GM21423 (cell line): ENCODE measurements at regions not wholly inside any gene's neighbourhood (a gene's known extent, or its start where the extent isn't known, plus 50 kb on each side); places are given as distances from the start of the nearest gene placed in this dataset.

Experiments
- ATAC-seq: cut with Tn5 transposase; IDR thresholded peaks from one replicate; pipeline ENCODE4 v1.9.1; 2021; ENCODE audit warnings: mild to moderate bottlenecking, moderate library complexity; ENCODE audit not compliant: unreplicated experiment

DNA sequence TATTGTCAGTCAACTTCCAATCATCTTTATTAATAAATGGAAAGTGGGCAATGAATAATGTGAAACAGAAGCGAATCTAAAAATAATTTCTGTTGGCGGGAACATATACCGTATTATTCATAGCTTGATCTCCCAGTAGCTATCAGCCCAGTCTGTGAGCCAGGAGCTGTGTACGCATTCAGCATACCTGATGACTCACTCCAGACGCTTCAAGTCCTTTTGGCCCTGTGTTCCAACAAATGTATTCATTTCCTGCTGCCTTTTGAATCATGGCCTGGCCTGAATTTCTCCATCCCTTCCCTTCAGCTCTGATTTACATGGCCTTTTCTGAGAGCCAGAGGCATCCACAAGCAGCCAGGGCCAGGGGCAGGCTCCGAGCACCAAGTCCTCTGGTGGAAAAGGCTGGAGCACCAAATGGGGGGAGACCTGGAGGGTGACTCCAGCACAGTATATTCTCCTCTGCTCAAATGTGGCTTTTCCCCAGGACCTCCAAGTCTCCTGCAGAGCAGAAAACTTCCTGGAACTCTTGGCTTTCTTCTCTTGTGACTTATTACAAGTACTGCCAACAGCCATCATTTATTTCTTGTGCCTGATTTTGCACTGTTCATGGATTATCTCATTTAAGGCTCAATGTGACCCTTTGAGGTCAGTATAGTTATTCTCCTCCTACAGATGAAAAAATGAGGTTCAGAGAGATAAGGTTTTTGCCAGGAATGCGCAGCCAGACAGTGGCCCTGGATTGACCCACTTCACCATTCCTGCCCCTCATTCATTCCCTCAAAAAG is 108.7 kb downstream of the EN1 start:
- no peak for ATAC-seq

DNA sequence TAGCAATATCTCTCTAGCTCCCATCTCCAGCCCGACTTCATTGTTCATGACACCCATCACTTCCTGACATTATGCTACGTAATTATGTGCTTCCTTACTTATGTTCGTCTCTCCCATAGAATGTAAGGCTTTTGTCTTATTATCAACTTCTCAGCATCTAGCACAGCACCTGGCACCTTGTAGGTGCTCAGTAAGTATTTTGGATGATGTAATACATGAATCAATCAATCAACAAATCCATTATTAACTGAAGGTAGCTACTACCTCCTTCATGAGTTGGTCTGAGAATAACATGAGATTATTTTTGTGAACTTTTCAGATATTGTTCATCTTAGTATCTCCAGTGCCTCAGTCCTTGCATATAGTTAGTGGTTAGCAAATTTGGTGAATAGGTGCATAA is 109.3 kb downstream of the EN1 start:
- no peak for ATAC-seq

DNA sequence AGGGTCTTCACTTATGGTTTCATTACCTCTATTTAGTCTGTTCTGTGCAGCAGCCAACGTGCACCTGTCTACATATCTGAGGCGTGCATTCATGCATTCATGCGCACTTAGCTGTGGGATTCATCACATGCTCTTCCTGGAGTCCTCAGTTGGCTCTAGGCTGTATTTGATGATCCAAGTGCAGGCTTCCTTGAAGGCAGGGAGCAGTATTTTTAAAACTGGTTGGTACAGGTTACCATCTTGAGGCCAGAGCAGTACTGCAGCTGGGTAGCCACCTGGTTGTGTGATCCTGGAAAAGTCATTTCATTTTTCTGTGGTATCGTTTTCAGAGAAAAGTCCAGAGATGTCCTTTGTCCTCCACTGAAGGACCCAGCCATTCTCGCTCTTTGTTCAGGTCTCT is 109.8 kb downstream of the EN1 start:
- no peak for ATAC-seq

DNA sequence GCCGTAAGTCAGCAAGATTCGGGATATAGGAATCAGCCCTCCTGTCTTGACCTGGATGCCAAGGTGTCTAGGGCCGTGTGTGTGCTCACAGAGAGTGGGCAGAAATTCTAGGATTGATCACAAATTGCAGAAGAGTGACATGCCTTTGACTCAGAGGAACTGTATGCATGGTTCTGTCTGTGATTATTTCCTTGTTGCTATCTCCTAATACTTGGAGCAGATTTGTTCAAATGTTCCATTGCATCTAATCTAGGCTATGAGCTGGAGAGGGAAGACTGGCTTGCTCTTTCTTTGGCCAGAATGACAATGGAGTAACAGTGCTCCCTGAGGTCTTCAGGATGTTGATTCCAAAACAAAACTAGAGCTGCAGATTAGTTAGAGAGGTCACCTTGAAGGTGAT is 115.0 kb downstream of the EN1 start:
- no peak for ATAC-seq

DNA sequence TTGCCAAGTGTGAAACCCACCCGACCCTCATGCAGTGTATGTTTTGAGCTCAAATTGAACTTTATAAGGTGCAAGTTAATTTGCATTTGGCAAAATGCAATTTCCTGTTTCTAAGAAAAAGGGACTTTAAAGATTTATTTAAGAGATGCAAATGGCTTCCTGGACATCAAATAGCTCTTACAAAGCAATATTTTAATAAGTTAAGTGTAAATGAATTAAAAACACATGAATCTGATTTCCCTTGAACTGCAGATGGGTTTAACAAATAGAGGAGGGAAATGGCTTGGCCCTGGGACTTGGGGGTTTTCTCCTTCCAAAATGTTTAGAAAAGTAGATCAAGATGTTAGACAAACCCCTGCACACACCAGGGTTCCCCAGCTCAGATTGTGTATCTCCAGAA is 116.0 kb downstream of the EN1 start:
- no peak for ATAC-seq

DNA sequence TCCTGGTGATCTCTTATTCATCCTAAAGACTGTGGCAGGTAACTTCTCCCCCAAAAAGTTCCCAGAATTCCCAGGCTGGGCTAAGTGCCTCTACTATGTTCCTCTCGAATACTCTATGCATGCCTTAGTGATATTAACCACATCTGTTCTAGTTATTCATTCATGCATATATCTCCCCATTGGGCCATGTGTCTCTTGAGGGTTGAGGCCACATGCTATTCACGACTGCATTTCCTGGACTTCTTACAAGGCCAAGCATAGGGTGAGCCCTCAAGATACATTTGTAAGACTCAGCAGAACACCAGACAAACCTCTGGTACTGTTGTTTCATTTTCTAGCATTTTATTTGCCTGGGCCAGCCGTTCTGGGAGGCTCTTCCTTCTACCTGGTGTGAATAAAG is 117.0 kb downstream of the EN1 start:
- ATAC-seq = no peak

DNA sequence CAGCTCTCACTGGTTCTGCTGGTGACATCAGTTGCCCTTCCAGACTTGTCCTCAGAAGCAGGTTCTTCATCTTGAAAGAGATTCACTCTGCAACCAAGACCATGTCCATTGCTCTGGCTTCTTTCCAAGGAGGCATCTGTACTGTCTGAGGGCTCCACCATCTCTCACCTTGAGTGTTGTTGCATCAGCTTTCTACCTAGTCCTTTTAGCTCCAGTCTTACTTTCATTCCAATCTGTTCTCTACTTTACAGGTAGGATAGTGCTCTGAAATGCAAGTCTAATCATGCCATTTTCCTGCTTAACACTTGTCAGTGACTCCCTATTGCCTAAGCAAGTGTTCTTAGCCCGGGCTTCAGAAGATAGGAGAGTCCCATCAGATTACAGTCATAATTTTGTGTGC is 117.7 kb downstream of the EN1 start:
- no peak for ATAC-seq

DNA sequence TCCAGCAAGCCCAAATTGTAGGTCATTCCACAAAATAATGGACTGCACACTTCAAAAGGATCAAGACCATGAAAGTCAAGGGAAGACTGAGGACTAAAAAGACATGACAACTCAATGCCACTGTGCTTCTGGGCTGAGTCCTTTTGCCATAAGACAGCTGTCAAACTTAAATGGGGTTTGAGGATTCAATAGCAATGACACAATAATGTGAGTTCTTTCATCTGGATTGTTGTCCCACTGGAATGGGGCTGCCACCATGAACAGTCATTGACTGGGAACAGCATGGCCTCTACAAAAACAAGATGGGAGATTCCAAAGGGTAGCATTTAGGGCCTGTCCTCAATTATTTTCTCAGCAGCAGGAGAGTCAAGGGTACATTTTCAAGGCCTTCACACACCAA is 118.5 kb downstream of the EN1 start:
- no peak for ATAC-seq

DNA sequence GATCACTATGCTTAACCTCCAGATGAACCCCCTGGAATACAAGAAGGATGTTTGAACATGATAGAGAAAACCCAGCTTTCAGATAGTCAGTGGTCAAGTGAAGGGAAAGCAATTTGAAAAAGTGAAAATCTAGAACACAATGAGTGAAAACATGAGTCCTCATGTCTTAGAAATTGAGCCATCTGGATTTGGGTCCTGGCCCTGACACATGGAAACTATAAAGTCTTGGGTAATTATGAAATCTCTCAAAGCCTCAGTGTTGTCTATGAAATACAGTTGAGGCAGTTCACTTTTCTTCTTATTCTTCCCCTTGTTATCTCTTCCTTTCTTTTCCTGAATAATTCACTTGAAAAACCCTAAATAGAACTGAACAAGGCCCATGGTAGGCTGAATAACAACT is 120.6 kb downstream of the EN1 start:
- ATAC-seq = no peak

DNA sequence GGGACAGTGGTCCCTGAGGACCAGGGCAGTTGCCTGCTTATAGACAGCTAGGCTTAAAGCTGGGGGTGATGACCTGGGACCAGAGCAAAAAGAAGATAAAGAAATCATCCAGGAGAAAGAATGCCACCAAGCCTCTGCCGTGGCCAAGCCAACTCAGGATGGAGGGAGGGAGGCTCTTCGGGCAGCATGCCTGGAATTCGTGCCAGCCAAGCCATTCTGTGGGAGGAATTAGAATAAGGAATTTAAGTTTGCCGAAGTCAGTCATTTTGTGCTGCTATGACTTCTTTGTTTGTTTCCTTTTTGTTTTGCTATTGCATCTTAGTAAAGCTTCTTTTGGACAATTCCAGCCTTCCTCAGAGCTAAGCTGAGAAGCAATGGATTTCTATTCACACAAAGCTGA is 124.1 kb downstream of the EN1 start:
- no peak for ATAC-seq

DNA sequence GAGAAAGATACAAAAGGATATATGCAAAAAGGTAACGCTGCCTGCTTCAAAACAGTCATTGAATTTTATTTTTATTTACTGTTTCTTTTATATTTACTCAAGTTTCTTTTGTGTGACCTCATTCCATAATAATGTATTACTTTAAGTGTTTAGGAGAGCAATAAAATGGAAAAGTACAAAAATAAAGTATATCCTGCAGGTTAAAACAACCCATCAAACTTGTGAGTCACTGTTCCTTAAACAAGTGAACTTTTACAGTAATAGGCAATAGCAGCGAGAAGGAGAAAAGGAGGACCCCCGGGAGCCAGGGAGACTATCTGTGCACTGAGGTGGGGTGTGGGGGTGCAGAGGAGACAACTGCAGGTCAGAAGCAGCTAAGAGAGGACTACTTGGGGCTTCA is 124.5 kb downstream of the EN1 start:
- ATAC-seq = no peak

DNA sequence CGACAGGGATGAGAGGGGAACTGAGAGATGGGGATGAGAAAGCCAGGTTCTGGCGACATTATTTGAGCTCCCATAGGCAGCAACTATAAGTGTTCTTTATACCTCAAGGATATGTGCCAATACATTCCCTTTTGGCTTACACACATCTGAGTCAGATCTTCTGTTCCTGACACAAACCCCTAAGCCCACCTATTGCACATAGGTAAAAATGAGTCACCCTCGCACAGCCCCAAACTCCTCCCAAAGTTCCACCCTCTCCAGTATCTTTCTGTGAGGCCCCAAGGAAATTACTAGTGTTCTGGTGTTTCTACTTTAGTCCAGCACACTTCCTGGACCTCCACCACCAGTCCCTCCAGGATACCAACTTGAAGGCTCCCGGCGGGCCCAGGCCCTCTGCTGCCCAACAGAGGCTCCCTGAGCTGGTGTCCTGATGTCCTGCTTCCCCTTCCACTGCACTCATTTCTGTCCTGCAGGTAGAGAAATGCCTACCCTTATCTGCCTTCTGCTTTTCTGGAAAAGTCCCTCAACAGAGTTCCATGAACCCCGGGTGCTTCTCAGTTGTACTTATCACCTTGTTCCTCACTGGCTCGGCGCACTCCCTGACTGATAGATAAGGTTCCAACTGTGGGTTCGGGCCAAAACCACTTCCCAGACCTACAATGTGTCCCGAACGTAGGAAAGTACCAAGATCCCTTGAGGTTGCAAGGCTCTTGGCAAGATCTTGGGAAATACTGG is 125.5 kb downstream of the EN1 start:
- no peak for ATAC-seq

DNA sequence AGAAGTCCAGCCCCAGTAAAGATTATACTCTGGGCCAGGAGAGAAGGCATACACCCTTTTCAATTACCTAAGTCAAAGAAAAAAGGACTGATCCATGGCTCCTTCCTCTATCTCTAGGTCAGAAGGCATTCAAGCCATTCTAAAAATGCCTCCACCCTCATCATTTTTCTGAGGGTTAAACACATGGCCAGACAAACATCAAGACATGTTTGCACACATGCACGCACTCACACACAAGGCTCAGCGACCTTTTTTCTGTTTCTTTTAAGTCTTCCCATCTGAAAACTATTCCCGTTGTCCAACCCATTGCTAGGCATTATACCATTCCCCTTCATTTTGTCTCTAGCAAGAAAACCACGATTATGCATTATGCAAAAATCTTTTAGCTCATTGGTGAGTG is 126.6 kb downstream of the EN1 start:
- ATAC-seq = no peak

DNA sequence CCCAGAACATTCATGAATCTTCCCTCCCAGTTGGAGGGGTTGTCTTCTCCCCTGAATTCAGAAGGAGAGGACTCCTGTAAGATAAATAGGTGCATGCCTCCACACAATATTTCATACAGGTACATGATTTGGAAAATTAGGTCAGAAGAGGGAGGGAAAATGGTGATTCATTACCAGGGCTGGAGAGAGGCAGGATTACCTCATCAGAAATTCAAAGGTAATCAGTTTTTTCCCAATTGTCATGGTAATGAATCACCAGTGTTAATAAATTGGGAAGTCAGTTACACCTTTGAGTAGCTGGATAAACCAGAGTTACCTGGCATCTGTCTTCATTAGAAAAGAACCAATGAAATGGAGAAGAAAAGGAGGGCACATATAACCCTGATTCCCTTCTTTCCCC is 128.5 kb downstream of the EN1 start:
- no peak for ATAC-seq

DNA sequence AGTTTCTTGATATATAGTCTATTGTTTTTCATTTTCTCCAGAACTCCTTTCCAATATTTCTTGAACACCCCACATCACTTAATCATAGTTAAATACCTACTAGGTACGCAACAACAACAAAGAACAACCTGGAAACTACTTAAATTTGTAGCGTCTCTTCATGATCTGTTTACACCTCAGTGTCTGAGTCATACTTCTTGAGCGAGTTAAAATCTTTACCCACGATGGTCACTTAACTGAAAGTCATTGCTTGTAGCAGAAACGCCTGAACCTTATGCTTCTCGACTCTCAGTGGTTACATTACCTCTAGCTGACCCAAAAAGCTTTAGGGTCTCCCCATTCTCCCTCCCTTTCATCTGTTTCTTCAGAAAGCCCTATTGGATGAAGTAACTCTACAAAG is 131.3 kb downstream of the EN1 start:
- ATAC-seq = no peak

DNA sequence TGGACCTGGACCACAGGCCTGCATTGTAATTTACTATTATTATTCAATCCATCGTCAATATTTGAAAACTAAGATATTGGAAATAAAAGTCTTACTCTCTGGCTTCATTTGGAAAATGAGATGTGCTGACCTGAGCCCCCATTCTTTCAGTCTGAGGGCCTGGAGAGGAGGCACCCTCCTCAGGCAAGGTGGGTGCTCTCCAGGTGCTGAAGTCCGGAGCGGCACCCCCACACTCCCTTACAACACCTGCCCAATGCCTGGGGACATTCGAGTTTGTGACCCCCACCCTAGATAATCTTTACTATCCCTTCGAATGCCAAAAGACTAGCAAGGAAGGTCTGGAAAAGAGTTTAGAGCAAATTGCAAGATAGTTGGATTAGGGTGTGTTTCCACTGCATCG is 133.3 kb downstream of the EN1 start:
- no peak for ATAC-seq

DNA sequence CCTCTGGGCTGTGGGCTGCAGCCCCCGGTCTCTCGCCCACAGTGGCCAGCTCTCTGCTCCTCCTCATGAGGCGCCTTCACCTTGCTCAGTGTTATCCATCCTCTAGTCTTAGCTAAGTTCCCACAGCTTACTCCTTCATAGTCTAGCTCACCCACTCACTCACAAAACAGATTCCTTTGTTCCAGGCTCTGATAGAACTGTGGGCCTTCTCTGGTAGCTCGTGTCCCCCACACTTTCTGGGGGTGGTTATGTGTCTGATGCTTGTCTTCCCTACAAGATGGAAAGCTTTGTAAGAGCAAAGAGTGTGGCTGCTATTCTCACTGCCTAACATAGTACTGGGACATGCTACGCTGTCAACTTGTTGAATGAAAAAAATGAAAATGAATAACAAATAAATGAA is 135.8 kb downstream of the EN1 start:
- ATAC-seq = no peak

DNA sequence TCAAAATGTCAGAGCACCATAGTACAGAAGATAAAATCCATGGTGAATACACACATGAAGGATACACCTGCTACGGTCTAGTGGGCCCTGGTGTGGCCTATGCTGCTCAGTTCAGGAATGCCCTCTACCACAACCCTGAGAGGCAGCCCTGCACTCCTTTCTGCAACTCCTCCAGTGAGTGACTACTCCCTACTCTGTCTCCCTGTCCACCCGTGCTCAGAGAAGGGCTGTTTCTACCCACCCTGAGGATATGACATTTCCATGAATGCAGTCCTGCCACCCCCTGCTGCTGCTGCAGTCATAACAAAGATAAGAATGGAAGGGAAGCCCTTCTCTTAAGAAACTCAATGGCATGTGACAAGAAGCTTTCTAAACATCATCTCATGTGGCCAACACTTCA is 137.0 kb downstream of the EN1 start:
- ATAC-seq = no peak

DNA sequence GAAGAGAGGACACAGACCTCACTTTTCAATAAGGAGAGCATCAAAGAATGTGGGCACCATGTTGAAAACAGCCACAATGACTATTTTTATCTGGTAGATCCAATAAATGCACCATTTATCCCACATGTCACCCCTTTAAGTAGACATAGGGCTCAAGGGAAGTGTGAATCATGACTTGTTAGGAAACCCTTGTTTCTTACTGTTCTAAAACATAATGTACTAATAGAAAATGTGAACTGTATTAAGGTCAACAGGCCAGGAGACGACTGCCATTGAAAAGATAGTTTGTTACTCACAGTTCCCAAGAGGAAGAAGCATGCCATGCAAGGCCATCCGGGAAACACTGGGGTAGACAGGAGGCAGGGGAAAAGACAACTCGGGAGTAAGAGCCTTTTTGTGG is 137.7 kb downstream of the EN1 start:
- ATAC-seq = no peak

DNA sequence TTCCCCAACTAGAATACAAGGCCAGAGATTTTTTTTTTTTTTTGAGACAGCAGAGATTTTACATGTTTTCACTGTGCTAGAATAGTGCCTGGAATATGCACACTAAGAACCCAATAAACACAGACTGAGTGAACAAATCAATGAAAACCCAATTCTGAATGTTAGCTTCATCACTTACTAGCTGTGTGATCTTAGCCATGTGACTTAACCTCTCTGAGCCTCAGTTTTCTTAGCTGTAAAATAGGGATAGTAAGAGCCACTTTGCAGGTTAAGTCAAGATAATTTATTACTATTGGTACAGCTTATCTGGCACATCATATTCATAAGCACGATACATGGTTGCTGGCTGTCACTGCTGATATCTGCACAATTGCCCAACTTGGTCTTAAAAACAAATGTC is 140.6 kb downstream of the EN1 start:
- no peak for ATAC-seq

DNA sequence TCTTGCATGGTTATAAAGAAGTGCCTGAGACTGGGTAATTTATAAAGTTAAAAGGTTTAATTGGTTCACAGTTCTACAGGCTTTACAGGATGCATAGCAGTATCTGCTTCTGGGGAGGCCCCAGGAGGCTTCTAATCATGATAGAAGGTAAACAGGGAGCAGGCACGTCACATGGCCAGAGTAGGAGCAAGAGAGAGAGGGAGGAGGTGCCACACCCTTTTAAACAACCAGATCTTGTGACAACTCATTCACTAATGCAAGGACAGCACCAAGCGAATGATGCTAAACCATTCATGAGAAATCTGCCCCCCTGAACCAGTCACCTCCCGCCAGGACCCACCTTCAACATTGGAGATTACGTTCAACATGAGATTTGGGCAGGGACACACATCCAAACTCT is 141.1 kb downstream of the EN1 start:
- ATAC-seq = no peak

DNA sequence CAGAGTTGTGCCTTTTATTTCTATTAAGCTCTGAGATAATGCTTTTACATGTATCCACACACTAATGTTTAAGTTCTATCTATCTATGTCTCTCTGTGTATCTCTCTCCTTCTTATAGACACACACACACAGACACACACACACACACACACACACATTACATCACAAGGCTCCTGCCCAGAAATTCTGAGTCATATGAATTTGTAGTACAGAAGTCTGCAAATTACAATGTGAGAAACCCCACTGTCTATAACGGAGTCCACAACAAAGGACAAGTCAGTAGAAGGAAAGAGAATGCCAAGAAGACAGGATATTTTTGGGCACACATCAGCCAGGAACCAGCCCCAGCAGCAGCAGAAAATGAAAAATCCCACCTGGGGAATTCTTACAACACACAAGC is 142.4 kb downstream of the EN1 start:
- ATAC-seq = no peak
